Colonic mucosa (tissue), 4 donors: ENCODE measurements at regions not wholly inside any gene's neighbourhood (a gene's known extent, or its start where the extent isn't known, plus 50 kb on each side); places are given as distances from the start of the nearest gene placed in this dataset.

ENCODE experiments used
- DNase-seq: peaks from one replicate; pipeline ENCODE4 v3.0.0-alpha.2; 2020
- H3K27ac ChIP-seq: fragments of 200-600 bp; one replicate; pipeline ENCODE4 v1.8.0; 2021
- H3K27me3 ChIP-seq: fragments of 200-600 bp; one replicate; pipeline ENCODE4 v1.8.0; 2021
- H3K36me3 ChIP-seq: fragments of 200-600 bp; one replicate; pipeline ENCODE4 v1.8.0; 2021
- H3K4me1 ChIP-seq: fragments of 200-600 bp; one replicate; pipeline ENCODE4 v1.8.0; 2021; ENCODE audit warnings: mild to moderate bottlenecking
- H3K4me3 ChIP-seq: fragments of 200-600 bp; one replicate; pipeline ENCODE4 v1.8.0; 2021
- H3K9ac ChIP-seq, 2 donors: one replicate each; pipeline ENCODE4 v1.7.0; 2013; ENCODE audit warnings: control low read depth in 2 of 2, low read depth in 2 of 2, low read length in 2 of 2
- H3K9me3 ChIP-seq: fragments of 200-600 bp; one replicate; pipeline ENCODE4 v1.8.0; 2021
- CTCF ChIP-seq: fragments of 200-600 bp; IDR thresholded peaks from one replicate; pipeline ENCODE4 v1.8.0; 2022; ENCODE audit warnings: antibody characterized with exemption, mild to moderate bottlenecking
- intact Hi-C: fragments of 100-400 bp; cut with DNase I; formaldehyde crosslinking; loops from one replicate; pipeline ENCODE4 v1.14.1; 2022
- donor health status: healthy.
- donor health status: DM: no; HTN: no; CAD: no.
- donor health status: DM: no; HTN: no; CAD: no.

- no peak overlapping the region for H3K4me3 ChIP-seq
- H3K27me3 ChIP-seq, result no peaks in the 10 kb centered on the region
- H3K9me3 ChIP-seq, result no peaks in the 10 kb centered on the region
- no peak for TF ChIP-seq CTCF
- DNase-seq, result no peak
- no peaks in the 10 kb centered on the region for H3K4me1 ChIP-seq
- intact Hi-C loops, result no loop called here
- H3K9ac ChIP-seq, result no peak overlapping the region
- H3K36me3 ChIP-seq, result no peaks in the 10 kb centered on the region
- H3K27ac ChIP-seq, result no peak overlapping the region
Observed at GRCh38 chr6:95175927-95176675, 401.2 kb upstream of the MANEA start.

GRCh38 chr6:95185874-95186273 is 391.5 kb upstream of the MANEA start:
- Histone ChIP-seq H3K9me3 (no peaks in the 10 kb centered on the region), H3K4me3 (no peak overlapping the region), H3K36me3 (no peaks in the 10 kb centered on the region), H3K4me1 (no peaks in the 10 kb centered on the region), H3K27ac (no peak overlapping the region), H3K27me3 (no peaks in the 10 kb centered on the region), H3K9ac (no peak overlapping the region)
- intact Hi-C loops, result no loop called here
- TF ChIP-seq CTCF, result no peak
- DNase-seq, result no peak

GRCh38 chr6:95186710-95187109 is 390.6 kb upstream of the MANEA start:
- no peak for DNase-seq
- no peaks in the 10 kb centered on the region for H3K9me3 ChIP-seq

DNA sequence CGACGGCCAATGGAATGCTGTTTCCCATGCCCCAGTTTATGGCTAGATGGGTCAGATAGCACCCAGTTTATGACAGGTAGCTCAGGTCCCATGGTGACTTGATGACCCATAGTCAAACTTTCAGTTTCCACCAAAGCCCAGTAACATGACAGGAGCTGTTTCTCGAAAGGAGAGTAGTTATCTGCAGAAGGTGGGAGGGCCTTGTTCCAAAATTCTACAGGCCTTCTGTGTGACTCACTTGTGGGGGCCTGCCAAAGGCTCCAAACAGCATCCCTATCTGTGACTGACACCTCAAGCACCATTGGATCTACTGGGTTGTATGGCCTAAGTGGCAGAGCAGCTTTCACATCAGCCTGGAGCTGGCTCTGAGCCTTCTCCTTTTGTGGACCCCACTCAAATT is 379.7 kb upstream of the MANEA start:
- DNase-seq, result no peak
- TF ChIP-seq CTCF, result no peak
- intact Hi-C loops, result no loop called here

More at GRCh38 chr6:95186710-95187109, 390.6 kb upstream of the MANEA start:
- Histone ChIP-seq H3K9ac (no peak overlapping the region), H3K4me3 (no peak overlapping the region), H3K27me3 (no peaks in the 10 kb centered on the region), H3K4me1 (no peaks in the 10 kb centered on the region), H3K36me3 (no peaks in the 10 kb centered on the region), H3K27ac (no peak overlapping the region)
- no peak for TF ChIP-seq CTCF
- intact Hi-C loops, result no loop called here

DNA sequence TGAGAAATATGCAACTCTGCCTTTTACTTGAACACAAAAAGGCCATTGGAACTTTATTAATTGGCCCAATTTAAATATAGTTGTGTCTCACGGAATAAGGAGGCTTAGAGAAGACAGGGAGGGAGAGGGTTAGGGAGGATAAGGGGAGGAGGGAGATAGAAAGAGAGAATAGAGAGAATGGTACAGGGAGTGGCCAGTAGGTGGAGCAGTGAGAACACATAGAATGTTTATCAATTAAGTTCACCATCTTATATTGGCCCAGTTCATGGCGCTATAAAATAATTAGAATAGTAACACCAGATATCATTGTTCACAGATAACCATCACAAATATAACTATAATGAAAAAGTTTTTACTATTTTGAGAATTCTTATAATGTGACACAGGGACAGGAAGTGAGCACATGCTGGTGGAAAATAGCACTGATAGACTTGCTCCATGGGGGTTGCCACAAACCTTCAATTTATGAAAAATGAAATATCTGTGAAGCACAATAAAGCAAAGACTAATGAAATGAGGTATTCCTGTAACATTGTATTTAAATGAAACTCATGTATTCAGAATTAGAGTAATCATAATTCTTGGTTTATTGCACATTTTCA is 374.1 kb upstream of the MANEA start:
- H3K36me3 ChIP-seq, result no peaks in the 10 kb centered on the region
- intact Hi-C loops, result no loop called here
- no peak overlapping the region for H3K9ac ChIP-seq
- no peak overlapping the region for H3K4me3 ChIP-seq
- peak; percentile 19 for TF ChIP-seq CTCF
- DNase-seq, result no peak
- no peak overlapping the region for H3K27ac ChIP-seq
- H3K4me1 ChIP-seq, result no peaks in the 10 kb centered on the region
- H3K27me3 ChIP-seq, result no peaks in the 10 kb centered on the region
- H3K9me3 ChIP-seq, result no peaks in the 10 kb centered on the region

More for the DNA sequence above, 379.7 kb upstream of the MANEA start:
- H3K9me3 ChIP-seq, result no peaks in the 10 kb centered on the region
- no peaks in the 10 kb centered on the region for H3K4me1 ChIP-seq
- H3K27ac ChIP-seq, result no peak overlapping the region
- H3K36me3 ChIP-seq, result no peaks in the 10 kb centered on the region
- H3K27me3 ChIP-seq, result no peaks in the 10 kb centered on the region
- H3K9ac ChIP-seq, result no peak overlapping the region
- no peak overlapping the region for H3K4me3 ChIP-seq
